Lower lobe of right lung (tissue), 2 donors: ENCODE measurements at regions not wholly inside any gene's neighbourhood (a gene's known extent, or its start where the extent isn't known, plus 50 kb on each side); places are given as distances from the start of the nearest gene placed in this dataset.

Source experiments
- ATAC-seq, 2 donors: fragments of 200-7000 bp; cut with Tn5 transposase; one replicate each; pipeline ENCODE4 v1.9.1; 2020 to 2022; ENCODE audit warnings: mild to moderate bottlenecking in 2 of 2, moderate library complexity in 2 of 2
- DNase-seq: peaks from one replicate; pipeline ENCODE4 v3.0.0-alpha.2; 2020
- H3K27ac ChIP-seq: fragments of 200-600 bp; one replicate; pipeline ENCODE4 v1.8.0; 2022
- H3K27me3 ChIP-seq: fragments of 200-600 bp; one replicate; pipeline ENCODE4 v1.8.0; 2022; ENCODE audit warnings: low read depth
- H3K36me3 ChIP-seq: fragments of 200-600 bp; one replicate; pipeline ENCODE4 v1.8.0; 2022; ENCODE audit warnings: mild to moderate bottlenecking
- H3K4me1 ChIP-seq: fragments of 200-600 bp; one replicate; pipeline ENCODE4 v1.8.0; 2022
- H3K4me3 ChIP-seq: fragments of 200-600 bp; one replicate; pipeline ENCODE4 v1.8.0; 2022; ENCODE audit warnings: mild to moderate bottlenecking
- H3K9me3 ChIP-seq: fragments of 200-600 bp; one replicate; pipeline ENCODE4 v1.8.0; 2022
- intact Hi-C: fragments of 100-400 bp; cut with DNase I; formaldehyde crosslinking; loops from one replicate; pipeline ENCODE4 v1.11.0; 2022
- TF ChIP-seq, protein P1 (sequence below): fragments of 200-600 bp; IDR thresholded peaks from one replicate; pipeline ENCODE4 v1.8.0; 2022; ENCODE audit warnings: antibody characterized with exemption, mild to moderate bottlenecking
- donor health status: DM: no; HTN: yes; CAD: no; lungs with severe emphysema.

DNA sequence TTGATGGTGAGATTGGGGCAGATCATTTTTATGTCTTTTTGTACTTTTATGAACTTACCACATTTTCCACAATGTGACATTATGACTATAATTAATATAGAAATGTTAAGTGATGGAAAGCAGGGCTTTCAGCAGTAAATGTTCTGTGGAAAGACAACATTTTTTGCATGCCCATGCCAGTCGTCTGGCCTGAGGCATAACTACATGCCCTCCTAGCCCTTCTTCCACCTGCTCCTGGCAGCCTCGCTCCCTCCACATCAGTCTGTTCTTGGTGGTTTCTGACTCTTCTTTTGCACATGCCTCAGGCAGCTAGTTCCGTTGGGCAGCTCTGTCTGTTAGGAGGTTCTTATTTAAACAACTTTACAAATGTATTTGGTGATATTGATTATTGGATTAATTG lies 182.0 kb upstream of the TWIST2 start:
- intact Hi-C loops = no loop called here

DNA sequence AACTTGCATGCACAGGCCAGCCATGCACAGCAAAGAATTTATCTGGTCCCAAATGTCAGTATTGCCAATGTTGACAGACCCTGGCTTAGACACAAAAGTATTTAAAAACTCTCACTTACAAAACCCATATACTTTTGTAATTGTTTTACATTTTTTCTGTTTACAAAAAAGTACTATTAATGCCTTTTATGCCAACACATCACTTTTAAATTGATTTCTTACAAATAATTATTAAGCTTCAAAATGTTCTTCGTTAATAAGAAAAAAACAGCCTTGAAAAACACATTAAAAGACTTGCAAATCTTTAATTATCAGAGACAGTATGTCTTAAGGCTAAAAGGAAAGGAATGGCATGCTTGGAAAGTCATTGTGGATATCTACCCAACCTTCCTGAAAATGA lies 181.3 kb upstream of the TWIST2 start:
- DNase-seq (no peak), ATAC-seq (no peak)
- no peaks in the 10 kb centered on the region for H3K36me3 ChIP-seq
- no peaks in the 10 kb centered on the region for H3K4me1 ChIP-seq
- TF ChIP-seq, protein P1, sequence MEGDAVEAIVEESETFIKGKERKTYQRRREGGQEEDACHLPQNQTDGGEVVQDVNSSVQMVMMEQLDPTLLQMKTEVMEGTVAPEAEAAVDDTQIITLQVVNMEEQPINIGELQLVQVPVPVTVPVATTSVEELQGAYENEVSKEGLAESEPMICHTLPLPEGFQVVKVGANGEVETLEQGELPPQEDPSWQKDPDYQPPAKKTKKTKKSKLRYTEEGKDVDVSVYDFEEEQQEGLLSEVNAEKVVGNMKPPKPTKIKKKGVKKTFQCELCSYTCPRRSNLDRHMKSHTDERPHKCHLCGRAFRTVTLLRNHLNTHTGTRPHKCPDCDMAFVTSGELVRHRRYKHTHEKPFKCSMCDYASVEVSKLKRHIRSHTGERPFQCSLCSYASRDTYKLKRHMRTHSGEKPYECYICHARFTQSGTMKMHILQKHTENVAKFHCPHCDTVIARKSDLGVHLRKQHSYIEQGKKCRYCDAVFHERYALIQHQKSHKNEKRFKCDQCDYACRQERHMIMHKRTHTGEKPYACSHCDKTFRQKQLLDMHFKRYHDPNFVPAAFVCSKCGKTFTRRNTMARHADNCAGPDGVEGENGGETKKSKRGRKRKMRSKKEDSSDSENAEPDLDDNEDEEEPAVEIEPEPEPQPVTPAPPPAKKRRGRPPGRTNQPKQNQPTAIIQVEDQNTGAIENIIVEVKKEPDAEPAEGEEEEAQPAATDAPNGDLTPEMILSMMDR = no peak
- intact Hi-C loops = no loop called here
- H3K27ac ChIP-seq = no peak overlapping the region
- H3K27me3 ChIP-seq = no peaks in the 10 kb centered on the region
- no peak overlapping the region for H3K4me3 ChIP-seq
- peaks cover 10% of the 10 kb centered on the region for H3K9me3 ChIP-seq

More for the DNA sequence above, 182.0 kb upstream of the TWIST2 start:
- H3K27ac ChIP-seq = no peak overlapping the region
- no peaks in the 10 kb centered on the region for H3K36me3 ChIP-seq
- no peak overlapping the region for H3K4me3 ChIP-seq
- no peak for DNase-seq
- no peaks in the 10 kb centered on the region for H3K27me3 ChIP-seq
- TF ChIP-seq, protein P1 = no peak
- no peak for ATAC-seq
- no peaks in the 10 kb centered on the region for H3K4me1 ChIP-seq
- H3K9me3 ChIP-seq = peaks cover 10% of the 10 kb centered on the region

DNA sequence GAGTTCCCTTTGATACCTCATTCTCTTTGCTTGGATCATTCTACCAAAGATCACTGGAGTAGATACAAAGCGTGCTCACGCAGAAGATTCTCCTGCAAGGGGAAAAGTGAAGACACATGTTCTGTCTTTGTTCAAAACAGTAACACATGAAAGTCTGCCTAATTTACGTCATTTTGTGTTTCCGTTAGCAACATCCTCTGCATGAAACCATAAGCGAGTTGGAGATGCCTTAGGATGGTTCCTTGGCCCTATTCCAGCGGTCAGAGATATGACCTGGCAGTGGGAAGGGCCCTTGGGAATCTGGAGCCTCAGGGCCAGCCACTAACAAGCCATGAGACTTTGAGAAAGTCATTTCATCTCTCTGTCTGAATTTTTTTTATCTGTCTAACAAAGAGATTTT lies 180.9 kb upstream of the TWIST2 start:
- no peak overlapping the region for H3K27ac ChIP-seq
- H3K9me3 ChIP-seq = peaks cover 10% of the 10 kb centered on the region
- H3K4me1 ChIP-seq = no peaks in the 10 kb centered on the region
- TF ChIP-seq, protein P1 = no peak
- ATAC-seq (no peak), DNase-seq (no peak)
- H3K4me3 ChIP-seq = no peak overlapping the region
- no peaks in the 10 kb centered on the region for H3K36me3 ChIP-seq
- H3K27me3 ChIP-seq = no peaks in the 10 kb centered on the region
- intact Hi-C loops = no loop called here

DNA sequence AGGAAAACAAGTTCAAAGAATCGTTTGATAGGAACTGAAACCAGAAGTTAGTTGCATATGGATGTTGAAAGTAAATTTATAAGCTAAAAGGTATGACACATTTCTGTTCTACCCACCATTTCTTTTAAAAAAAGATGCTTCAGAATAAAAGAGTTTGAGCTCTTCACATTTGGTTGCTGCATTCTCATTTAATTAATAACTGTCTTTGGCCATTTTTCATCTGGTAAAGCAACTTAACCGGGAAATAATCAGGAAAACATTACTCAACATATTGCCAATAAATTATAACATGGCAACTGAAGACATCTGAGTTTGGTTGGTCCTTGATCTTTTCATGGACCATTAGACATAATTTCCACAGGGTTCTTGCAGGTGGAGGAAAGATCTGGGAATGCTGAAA lies 180.2 kb upstream of the TWIST2 start:
- H3K4me1 ChIP-seq = no peaks in the 10 kb centered on the region
- TF ChIP-seq, protein P1 = no peak
- intact Hi-C loops = no loop called here
- ATAC-seq (no peak), DNase-seq (no peak)
- H3K9me3 ChIP-seq = peaks cover 5% of the 10 kb centered on the region
- no peaks in the 10 kb centered on the region for H3K36me3 ChIP-seq
- no peak overlapping the region for H3K4me3 ChIP-seq
- H3K27me3 ChIP-seq = no peaks in the 10 kb centered on the region
- H3K27ac ChIP-seq = no peak overlapping the region

DNA sequence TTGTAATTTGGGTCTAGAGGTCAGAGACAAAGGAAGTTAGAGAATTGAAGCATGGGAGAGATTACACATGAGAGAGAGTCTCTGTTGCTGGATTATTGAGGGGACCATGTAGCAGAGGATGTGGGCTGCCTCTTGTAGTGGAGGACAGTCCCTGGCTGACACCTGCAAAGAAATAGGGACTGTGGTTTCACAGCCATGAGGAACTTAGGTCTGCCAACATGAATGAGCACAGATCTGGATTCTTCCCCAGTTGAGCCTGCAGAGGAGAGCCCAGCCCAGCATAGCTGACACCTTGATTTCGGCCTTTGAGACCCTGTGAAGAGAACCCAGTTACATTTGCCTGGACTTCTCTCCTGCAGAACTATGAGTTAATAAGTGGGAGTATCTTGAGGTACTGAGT lies 179.5 kb upstream of the TWIST2 start:
- DNase-seq (no peak), ATAC-seq (no peak)
- Histone ChIP-seq H3K27ac (no peak overlapping the region), H3K36me3 (no peaks in the 10 kb centered on the region), H3K4me3 (no peak overlapping the region), H3K27me3 (no peaks in the 10 kb centered on the region), H3K4me1 (no peaks in the 10 kb centered on the region), H3K9me3 (no peaks in the 10 kb centered on the region)
- TF ChIP-seq, protein P1 = no peak
- intact Hi-C loops = no loop called here

DNA sequence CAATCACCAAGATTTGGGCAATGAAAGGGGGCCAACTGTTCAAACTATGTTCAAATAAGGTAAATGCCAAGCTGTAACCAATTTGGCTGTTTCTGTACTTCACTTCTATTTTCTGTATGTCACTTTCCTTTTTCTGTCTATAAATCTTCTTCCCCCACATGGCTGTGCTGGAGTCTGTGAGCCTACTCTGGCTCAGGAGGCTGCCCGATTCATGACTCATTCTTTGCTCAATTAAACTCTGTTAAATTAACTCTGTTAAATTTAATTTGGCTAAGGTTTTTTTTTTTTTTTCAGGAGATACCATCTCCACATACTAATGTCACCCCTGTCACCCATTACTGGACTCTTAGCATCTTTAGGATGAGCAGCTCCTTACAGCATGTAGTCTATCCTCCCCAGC lies 178.8 kb upstream of the TWIST2 start:
- no peaks in the 10 kb centered on the region for H3K27me3 ChIP-seq
- no peaks in the 10 kb centered on the region for H3K36me3 ChIP-seq
- no peak overlapping the region for H3K27ac ChIP-seq
- intact Hi-C loops = no loop called here
- H3K4me1 ChIP-seq = no peaks in the 10 kb centered on the region
- DNase-seq (no peak), ATAC-seq (no peak)
- no peak overlapping the region for H3K4me3 ChIP-seq
- TF ChIP-seq, protein P1 = no peak
- no peaks in the 10 kb centered on the region for H3K9me3 ChIP-seq
